NT2/D1 (cell line): ENCODE measurements at regions not wholly inside any gene's neighbourhood (a gene's known extent, or its start where the extent isn't known, plus 50 kb on each side); places are given as distances from the start of the nearest gene placed in this dataset.

Source experiments
- DNase-seq: peaks from one replicate; pipeline ENCODE4 v3.0.0-alpha.2; 2011; ENCODE audit warnings: low read depth, low spot score
- H3K27me3 ChIP-seq: 2 replicates; pipeline ENCODE4 v1.6.0; 2011; ENCODE audit warnings: mild to moderate bottlenecking; ENCODE audit not compliant: insufficient read length, insufficient read depth
- H3K36me3 ChIP-seq: 2 replicates; pipeline ENCODE4 v1.6.1; 2011; ENCODE audit warnings: mild to moderate bottlenecking, low read length, mixed read lengths; ENCODE audit not compliant: insufficient read depth, insufficient read length
- H3K4me1 ChIP-seq: 2 replicates; pipeline ENCODE4 v1.5.1; 2011; ENCODE audit not compliant: insufficient read depth, insufficient read length
- H3K4me3 ChIP-seq: 2 replicates; pipeline ENCODE4 v1.5.1; 2011; ENCODE audit warnings: low read depth; ENCODE audit not compliant: insufficient read length
- H3K9ac ChIP-seq: 2 replicates; pipeline ENCODE4 v1.6.0; 2011; ENCODE audit warnings: low read depth; ENCODE audit not compliant: insufficient read length
- H3K9me3 ChIP-seq: 2 replicates; pipeline ENCODE4 v1.5.1; 2011; ENCODE audit warnings: mild to moderate bottlenecking, low read length; ENCODE audit not compliant: insufficient read depth
- SUZ12 ChIP-seq: IDR thresholded peaks from 2 replicates; pipeline ENCODE4 v1.6.1; 2011; ENCODE audit not compliant: insufficient read length, insufficient read depth; ENCODE audit errors: extremely low read depth
- YY1 ChIP-seq: IDR thresholded peaks from 2 replicates; pipeline ENCODE4 v1.6.1; 2011; ENCODE audit not compliant: insufficient read length, insufficient read depth
- ZNF274 ChIP-seq: IDR thresholded peaks from 2 replicates; pipeline ENCODE4 v1.6.1; 2011; ENCODE audit warnings: mild to moderate bottlenecking, low read depth, low read length

DNA sequence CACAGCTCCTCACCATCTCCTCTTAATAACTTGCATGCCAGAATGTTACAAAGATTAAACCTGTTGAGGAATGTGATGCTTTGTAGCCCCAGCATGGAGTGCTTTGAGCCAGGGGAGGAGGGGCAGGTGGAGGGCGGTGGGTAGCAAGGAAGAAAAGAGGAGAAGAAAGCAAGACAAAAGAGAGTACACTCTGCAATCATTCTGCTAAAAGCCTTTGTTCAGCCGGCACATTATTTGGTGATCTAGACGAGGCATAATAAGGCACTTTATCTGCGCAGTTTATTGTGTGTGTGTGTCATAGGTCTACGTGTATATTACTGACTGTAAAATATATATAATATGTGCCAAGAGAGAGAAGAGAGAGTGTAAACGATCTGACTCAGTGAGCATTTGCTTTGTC, 139.1 kb downstream of the SOX9 start:
- DNase-seq, result no peak
- no peaks in the 10 kb centered on the region for H3K4me1 ChIP-seq
- TF ChIP-seq SUZ12, result no peak
- no peak for TF ChIP-seq YY1
- no peak for TF ChIP-seq ZNF274
- peaks cover 15% of the 10 kb centered on the region for H3K9me3 ChIP-seq
- H3K36me3 ChIP-seq, result no peaks in the 10 kb centered on the region
- H3K27me3 ChIP-seq, result no peaks in the 10 kb centered on the region
- H3K9ac ChIP-seq, result no peak overlapping the region
- H3K4me3 ChIP-seq, result no peak overlapping the region

DNA sequence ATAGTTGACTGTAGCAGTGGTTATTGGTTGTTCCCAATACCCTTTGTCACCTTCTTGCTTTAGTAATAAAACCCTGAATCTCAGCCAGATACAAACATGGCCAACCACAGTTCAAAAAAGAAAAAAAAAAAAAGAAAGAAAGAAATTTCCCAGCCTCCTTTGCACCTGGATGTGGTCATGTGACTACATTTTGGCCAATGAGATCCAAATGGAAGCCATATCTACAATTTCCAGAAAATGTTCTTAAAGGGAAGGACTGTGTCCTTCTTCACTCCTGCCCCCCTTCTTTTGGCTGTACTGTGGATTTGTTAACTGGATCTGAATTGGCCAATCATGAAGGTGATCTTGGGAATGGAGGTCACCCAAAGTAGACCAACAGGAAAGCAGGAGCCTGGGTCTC, 141.9 kb downstream of the SOX9 start:
- Histone ChIP-seq H3K27me3 (no peaks in the 10 kb centered on the region), H3K9ac (no peak overlapping the region), H3K9me3 (peaks cover 15% of the 10 kb centered on the region), H3K4me1 (no peaks in the 10 kb centered on the region), H3K4me3 (no peak overlapping the region), H3K36me3 (no peaks in the 10 kb centered on the region)
- DNase-seq, result no peak
- TF ChIP-seq ZNF274 (no peak), YY1 (no peak), SUZ12 (no peak)

DNA sequence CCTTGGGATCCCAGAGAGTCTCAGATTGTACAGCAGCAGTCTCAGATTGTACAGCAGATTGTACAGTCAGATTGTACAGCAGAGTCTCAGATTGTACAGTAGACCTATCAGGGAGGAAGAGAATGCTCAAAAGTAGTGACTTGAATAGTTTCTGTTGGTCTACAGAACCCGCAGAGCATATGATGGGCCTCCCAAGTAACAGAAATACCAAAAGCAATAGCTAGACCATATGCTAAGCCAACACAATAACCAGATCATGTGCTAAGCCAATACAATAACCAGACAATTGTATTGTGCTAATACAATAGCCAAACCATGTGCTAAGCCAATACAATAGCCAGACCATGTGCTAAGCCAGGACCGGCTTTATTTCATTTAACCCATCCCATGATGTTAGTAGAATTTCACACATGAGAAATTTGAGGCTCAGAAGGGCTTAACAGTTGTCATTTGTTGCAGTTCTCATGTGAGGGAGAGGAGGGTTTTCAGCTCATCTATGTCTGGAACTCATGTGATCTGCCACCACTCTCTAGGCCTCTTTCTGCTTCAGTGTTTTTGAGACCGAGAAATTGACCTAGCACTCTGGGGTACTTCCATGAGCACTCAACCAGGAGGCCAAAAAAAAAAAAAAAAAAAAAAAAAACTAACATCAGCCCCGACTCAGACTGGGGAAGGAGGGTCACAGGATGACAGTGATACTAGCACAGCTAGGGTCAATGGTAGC, 144.0 kb downstream of the SOX9 start:
- Histone ChIP-seq H3K9ac (no peak overlapping the region), H3K4me1 (no peaks in the 10 kb centered on the region), H3K36me3 (no peaks in the 10 kb centered on the region), H3K27me3 (no peaks in the 10 kb centered on the region), H3K4me3 (no peak overlapping the region), H3K9me3 (peaks cover 15% of the 10 kb centered on the region)
- no peak for TF ChIP-seq ZNF274
- no peak for TF ChIP-seq SUZ12
- no peak for TF ChIP-seq YY1
- no peak for DNase-seq

DNA sequence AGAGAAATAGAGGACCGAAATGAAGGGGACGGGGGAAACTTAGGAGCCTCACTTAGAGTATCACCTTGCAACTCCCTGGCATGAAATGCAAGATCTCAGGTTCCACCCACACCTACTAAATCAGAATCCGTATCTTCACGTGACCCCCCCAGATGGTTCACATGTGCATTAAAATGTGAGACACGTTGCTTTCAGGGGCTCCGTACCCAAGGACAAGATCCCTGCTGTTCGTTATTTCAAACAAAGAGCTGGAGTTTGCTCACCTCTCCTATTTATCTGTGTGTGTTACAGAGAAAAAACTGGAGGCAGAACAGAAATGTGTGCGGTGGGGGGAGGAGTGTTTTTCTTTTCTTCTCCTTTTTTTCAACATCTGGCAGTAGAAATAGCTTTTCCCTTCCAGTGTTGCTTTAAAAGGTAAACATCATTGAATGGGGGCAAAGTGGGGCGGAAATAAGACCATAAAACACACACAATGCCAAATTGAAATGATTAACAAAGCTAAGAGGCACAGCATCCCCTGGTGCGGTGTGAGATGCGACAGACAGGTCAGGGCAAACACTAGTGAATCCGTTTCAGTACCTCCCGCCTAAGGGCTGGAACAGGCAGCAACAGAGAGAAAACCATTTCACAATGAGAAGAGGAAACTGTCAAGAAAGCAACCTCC, 145.4 kb downstream of the SOX9 start:
- no peak overlapping the region for H3K4me3 ChIP-seq
- no peaks in the 10 kb centered on the region for H3K36me3 ChIP-seq
- H3K9ac ChIP-seq, result no peak overlapping the region
- no peak for DNase-seq
- H3K4me1 ChIP-seq, result no peaks in the 10 kb centered on the region
- H3K9me3 ChIP-seq, result peaks cover 15% of the 10 kb centered on the region
- H3K27me3 ChIP-seq, result no peaks in the 10 kb centered on the region
- TF ChIP-seq ZNF274, result no peak
- TF ChIP-seq YY1, result no peak
- TF ChIP-seq SUZ12, result no peak

DNA sequence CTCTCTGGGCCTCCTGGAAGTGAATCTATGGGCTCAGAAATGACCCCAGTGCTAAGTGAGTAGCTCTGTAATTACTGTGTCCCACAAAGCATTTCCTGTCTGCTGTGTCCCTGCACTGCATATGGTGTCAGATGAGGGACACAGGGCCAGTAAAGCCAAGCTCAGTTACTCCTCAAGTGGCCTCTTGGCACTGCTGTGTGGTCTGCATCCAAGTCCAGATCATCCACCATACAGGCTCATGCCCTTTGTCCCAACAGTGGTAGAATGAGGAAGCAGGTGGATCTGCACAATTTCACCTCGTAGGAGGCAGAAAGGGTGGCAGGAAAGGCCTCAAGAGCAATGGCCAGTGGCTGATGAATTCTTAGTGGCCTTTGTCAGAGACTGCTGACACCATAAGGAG, 146.8 kb downstream of the SOX9 start:
- Histone ChIP-seq H3K36me3 (no peaks in the 10 kb centered on the region), H3K9me3 (peaks cover 5% of the 10 kb centered on the region), H3K9ac (no peak overlapping the region), H3K27me3 (no peaks in the 10 kb centered on the region), H3K4me3 (no peak overlapping the region), H3K4me1 (no peaks in the 10 kb centered on the region)
- no peak for DNase-seq
- TF ChIP-seq YY1, result no peak
- TF ChIP-seq SUZ12, result no peak
- TF ChIP-seq ZNF274, result no peak

DNA sequence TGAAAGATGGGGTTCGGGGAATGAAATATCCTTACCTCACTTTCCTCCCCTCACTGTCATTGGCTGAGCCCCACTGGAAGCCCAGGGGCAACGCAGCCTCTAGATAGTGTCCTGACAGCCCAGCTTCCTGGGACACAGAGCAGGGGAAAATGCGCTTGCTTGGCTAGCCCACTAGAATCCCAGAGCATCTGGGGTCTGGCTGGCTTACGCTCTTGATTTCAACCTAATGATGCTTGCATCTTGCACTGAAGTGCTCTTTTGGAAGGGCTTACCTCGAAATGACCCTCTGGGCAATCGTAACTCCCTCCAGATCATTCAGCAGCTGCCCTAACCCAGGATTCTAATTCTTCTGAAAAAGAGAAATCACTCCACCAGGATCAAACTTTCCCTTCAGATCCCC, 147.6 kb downstream of the SOX9 start:
- TF ChIP-seq YY1 (no peak), ZNF274 (no peak), SUZ12 (no peak)
- H3K36me3 ChIP-seq, result no peaks in the 10 kb centered on the region
- H3K4me3 ChIP-seq, result no peak overlapping the region
- no peak overlapping the region for H3K9ac ChIP-seq
- H3K4me1 ChIP-seq, result no peaks in the 10 kb centered on the region
- DNase-seq, result no peak
- H3K9me3 ChIP-seq, result no peaks in the 10 kb centered on the region
- no peaks in the 10 kb centered on the region for H3K27me3 ChIP-seq

DNA sequence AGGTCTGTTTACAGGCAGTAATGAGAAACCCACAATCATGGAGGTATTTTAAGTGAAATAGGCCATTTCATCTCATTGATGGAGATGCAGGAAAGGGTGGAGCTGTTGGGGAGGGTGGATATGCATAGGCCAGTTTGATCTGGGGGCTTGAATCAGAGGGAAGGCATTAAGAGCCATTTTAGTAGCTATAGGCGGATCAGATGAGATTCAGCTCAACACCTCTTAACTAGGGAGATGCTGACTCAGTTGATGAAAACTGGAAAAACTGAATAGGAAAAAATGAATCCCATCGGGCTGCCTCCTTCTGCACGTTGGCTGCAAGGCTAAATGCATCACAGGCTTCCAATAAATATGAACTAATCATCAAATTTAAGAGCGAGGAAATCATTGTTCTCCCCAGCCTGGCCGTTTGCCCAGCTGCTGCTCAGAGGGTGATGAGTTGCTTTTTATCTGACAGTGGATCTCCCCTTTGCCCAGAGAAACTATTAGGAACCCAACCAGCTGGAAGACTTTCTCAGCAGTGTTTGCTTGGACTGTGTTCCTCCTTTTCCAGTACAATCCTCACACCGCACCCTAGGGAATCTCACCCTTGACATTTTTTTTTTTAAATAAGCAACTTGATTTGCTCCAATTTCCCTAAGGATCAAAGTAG, 149.6 kb downstream of the SOX9 start:
- Histone ChIP-seq H3K36me3 (no peaks in the 10 kb centered on the region), H3K4me1 (no peaks in the 10 kb centered on the region), H3K9me3 (no peaks in the 10 kb centered on the region; the same call in 1 of the 2 replicates), H3K27me3 (no peaks in the 10 kb centered on the region), H3K4me3 (no peak overlapping the region), H3K9ac (no peak overlapping the region)
- no peak for DNase-seq
- TF ChIP-seq SUZ12 (no peak), YY1 (no peak), ZNF274 (no peak)
